ENCODE measurements at regions not wholly inside any gene's neighbourhood (a gene's known extent, or its start where the extent isn't known, plus 50 kb on each side); places are given as distances from the start of the nearest gene placed in this dataset.

GRCh38 chr20:25991756-25992130 is 295.1 kb upstream of the ZNF337 start:
- Histone ChIP-seq H4K20me1 (replicated peaks; ENCODE audit: control insufficient read depth, insufficient read depth, low read length) (no peaks in the 10 kb centered on the region), H3K9ac (ENCODE audit: insufficient read depth in 1 of 2, low read depth in 2 of 2, low read length in 2 of 2) (no peak overlapping the region), H3K27ac (ENCODE audit: extremely low read depth, low read depth, low read length) (no peak overlapping the region), H3K36me3 (ENCODE audit: control insufficient read depth, insufficient read depth, low read length) (no peaks in the 10 kb centered on the region), H3K4me3 (no peak overlapping the region), H3K9me1 (ENCODE audit: control insufficient read depth, insufficient read depth, low read length) (no peaks in the 10 kb centered on the region), H3K79me2 (ENCODE audit: control insufficient read depth, insufficient read depth, low read length) (no peaks in the 10 kb centered on the region), H3K4me2 (ENCODE audit: insufficient read depth, low read length) (no peak overlapping the region), H3K27me3 (ENCODE audit: control insufficient read depth in 2 of 2, insufficient read depth in 2 of 2, low read length in 2 of 2) (peaks cover 6 to 23% of the 10 kb centered on the region in 2 experiments; a peak in 3 of 5 replicates), H3K4me1 (replicated peaks in 1 of 2; ENCODE audit: control insufficient read depth in 2 of 2, insufficient read depth in 2 of 2, low read length in 2 of 2) (peaks cover 0 to 7% of the 10 kb centered on the region in 2 experiments; a peak in 1 of 5 replicates), H2AFZ (ENCODE audit: low read depth, low read length) (no peak overlapping the region), H3K9me3 (replicated peaks; ENCODE audit: control insufficient read depth, insufficient read depth, low read depth, low read length) (no peaks in the 10 kb centered on the region)
- in situ Hi-C loops (cut with MboI) (no loop called here), intact Hi-C loops (cut with micrococcal nuclease) (no loop called here)
- DNase-seq (ENCODE audit: extremely low read depth in 1 of 4, low spot score in 3 of 4) = no peak
- ATAC-seq = no peak
- no peak for FAIRE-seq
- 5% methylated on average over 14 of the region's 16 CpGs for WGBS (ENCODE audit: insufficient coverage, low coverage, missing lambda C conversion rate)
- no TSS peak for BruUV-seq (replicated peaks)
- TF ChIP-seq, protein P1, sequence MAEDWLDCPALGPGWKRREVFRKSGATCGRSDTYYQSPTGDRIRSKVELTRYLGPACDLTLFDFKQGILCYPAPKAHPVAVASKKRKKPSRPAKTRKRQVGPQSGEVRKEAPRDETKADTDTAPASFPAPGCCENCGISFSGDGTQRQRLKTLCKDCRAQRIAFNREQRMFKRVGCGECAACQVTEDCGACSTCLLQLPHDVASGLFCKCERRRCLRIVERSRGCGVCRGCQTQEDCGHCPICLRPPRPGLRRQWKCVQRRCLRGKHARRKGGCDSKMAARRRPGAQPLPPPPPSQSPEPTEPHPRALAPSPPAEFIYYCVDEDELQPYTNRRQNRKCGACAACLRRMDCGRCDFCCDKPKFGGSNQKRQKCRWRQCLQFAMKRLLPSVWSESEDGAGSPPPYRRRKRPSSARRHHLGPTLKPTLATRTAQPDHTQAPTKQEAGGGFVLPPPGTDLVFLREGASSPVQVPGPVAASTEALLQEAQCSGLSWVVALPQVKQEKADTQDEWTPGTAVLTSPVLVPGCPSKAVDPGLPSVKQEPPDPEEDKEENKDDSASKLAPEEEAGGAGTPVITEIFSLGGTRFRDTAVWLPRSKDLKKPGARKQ (CRISPR knock-in tag; IDR thresholded peaks at IDR 0.05) = no peak
- TF ChIP-seq KDM1A (IDR thresholded peaks at IDR 0.05) (no peak), BRD9 (IDR thresholded peaks at IDR 0.05; ENCODE audit: low read depth, partially characterized antibody) (no peak), ZNF311 (CRISPR knock-in tag; IDR thresholded peaks at IDR 0.05) (no peak), ZFPM2 (CRISPR knock-in tag; IDR thresholded peaks at IDR 0.05) (no peak), CREBBP (IDR thresholded peaks at IDR 0.05; ENCODE audit: low read depth, low read length) (no peak), JUND (IDR thresholded peaks at IDR 0.05; ENCODE audit: borderline replicate concordance, low read depth, low read length) (no peak), JUND (tag; IDR thresholded peaks at IDR 0.05; ENCODE audit: borderline replicate concordance, low read depth, low read length) (no peak)
- POLR2A ChIA-PET = no interaction called here
- CTCF ChIA-PET (ENCODE audit: low intra/inter-chr PET ratio) = no interaction called here
